Astrocyte of the cerebellum (primary cell): ENCODE measurements at regions not wholly inside any gene's neighbourhood (a gene's known extent, or its start where the extent isn't known, plus 50 kb on each side); places are given as distances from the start of the nearest gene placed in this dataset.
"Not testable (repeated sequence)": the region's sequence is repeated elsewhere in the genome, so short reads cannot be mapped to it uniquely, and the experiment has no call there.

Experiments
- DNase-seq: peaks from one replicate; pipeline ENCODE4 v3.0.0-alpha.2; 2011; ENCODE audit warnings: low read depth
- H3K4me3 ChIP-seq: 2 replicates; pipeline ENCODE4 v1.5.1; 2011; ENCODE audit warnings: mild to moderate bottlenecking, low read depth, low read length, moderate library complexity
- CTCF ChIP-seq: IDR thresholded peaks from 2 replicates; pipeline ENCODE4 v1.5.1; 2012; ENCODE audit warnings: low read length, low read depth, moderate library complexity, mild to moderate bottlenecking; ENCODE audit errors: missing control alignments
- in situ Hi-C: cut with HindIII; loops from 2 replicates; pipeline ENCODE4 v1.10.0; 2017; ENCODE audit warnings: low sequenced_read_pairs

- TF ChIP-seq CTCF = no peak
- no peak for DNase-seq
- in situ Hi-C loops = no loop called here
- H3K4me3 ChIP-seq = no peak overlapping the region
Measured at GRCh38 chr12:27133022-27133590, 50.7 kb upstream of the C12orf71 start.

GRCh38 chr12:27140478-27140969 lies 58.1 kb upstream of the C12orf71 start:
- in situ Hi-C loops = no loop called here
- H3K4me3 ChIP-seq = no peak overlapping the region
- TF ChIP-seq CTCF = no peak
- DNase-seq = no peak

GRCh38 chr12:27142101-27142721 lies 59.8 kb upstream of the C12orf71 start:
- DNase-seq = peak; percentile 63
- in situ Hi-C loops = no loop called here
- peak; percentile 90 for TF ChIP-seq CTCF
- no peak overlapping the region for H3K4me3 ChIP-seq

- no peak for DNase-seq
- H3K4me3 ChIP-seq = no peak overlapping the region
- no peak for TF ChIP-seq CTCF
- in situ Hi-C loops = no loop called here
Measured at GRCh38 chr12:27143256-27144069, 61.1 kb upstream of the C12orf71 start.

GRCh38 chr12:27145725-27146124 lies 63.3 kb upstream of the C12orf71 start:
- H3K4me3 ChIP-seq, in situ Hi-C loops, DNase-seq: not testable (repeated sequence)

- no peak for DNase-seq
Measured at GRCh38 chr12:27148373-27148772, 66.0 kb upstream of the C12orf71 start.

More at GRCh38 chr12:27148373-27148772, 66.0 kb upstream of the C12orf71 start:
- in situ Hi-C loops = no loop called here
- no peak for TF ChIP-seq CTCF
- no peak overlapping the region for H3K4me3 ChIP-seq
